ENCODE measurements at regions not wholly inside any gene's neighbourhood (a gene's known extent, or its start where the extent isn't known, plus 50 kb on each side); places are given as distances from the start of the nearest gene placed in this dataset.

GRCh38 chr7:117929237-117929636, 56.0 kb upstream of the CTTNBP2 start:
- DNase-seq (ENCODE audit: low spot score) = no peak

GRCh38 chr7:117931314-117931713, 58.1 kb upstream of the CTTNBP2 start:
- no peak for DNase-seq (ENCODE audit: low spot score)

DNA sequence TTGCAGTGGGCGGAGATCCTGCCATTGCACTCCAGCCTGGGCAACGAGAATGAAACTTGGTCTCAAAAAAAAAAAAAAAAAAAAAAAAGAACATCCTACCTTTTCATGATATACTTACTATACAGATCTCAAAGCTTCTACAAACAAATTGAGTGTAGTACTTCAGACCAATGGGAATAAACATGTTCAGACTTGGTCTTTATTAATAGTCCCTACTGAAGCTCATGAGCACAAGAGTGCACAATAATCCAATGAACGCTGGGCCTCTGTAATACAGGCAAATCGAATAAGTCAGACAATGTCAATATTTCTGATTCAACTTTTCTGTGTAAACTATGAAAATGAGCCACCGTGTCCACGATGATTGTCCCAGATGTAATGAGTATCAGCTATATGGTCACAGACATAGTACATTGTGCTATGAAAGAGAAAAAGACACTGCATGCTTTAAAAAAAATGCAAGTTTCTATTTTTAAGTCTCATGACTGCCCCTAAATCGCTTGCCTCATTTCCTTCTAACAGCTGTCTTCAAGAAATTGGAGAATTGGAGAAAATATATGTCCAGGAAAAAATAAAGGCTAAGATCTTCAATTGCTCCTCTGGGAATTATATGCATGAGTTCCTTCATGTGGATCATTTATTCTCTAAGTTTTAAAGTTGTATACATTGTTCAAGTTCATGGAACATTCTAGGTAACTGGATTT, 64.0 kb upstream of the CTTNBP2 start:
- no peak for DNase-seq (ENCODE audit: low spot score)

GRCh38 chr7:117937753-117938483, 64.7 kb upstream of the CTTNBP2 start:
- DNase-seq (ENCODE audit: low spot score) = no peak

DNA sequence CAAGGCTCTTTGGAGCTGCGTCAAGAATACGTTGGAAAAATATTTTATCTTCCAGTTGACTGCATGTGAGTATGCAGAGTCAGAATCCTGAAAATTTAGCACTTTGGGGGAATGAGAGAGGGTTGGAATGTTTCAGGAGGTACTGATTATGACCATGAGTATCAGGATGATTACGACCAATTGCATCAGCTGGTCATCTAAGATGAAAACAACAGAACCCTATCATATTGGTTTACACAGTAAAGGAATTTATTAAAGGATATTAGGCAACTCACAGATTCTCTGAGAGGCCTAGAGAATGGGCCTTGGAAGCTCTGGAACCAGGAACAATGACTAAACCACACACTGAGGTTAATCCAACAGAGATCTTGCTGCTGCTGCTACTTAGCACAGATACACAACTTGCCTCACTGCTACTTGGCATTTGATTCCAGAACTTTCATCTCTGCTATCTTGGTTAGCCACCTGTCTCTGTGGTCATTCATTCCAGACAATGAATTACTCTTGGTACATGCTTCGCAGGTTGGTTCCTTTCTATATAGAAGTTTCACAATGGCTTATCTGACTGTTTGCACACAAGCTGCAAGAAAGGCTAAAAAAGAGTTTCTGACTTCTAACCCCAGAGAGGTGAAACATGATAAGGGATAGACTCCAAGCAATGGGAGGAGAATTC, 68.0 kb upstream of the CTTNBP2 start:
- peak; percentile 28 for DNase-seq (ENCODE audit: low spot score)

GRCh38 chr7:117942780-117943179, 69.5 kb upstream of the CTTNBP2 start:
- DNase-seq (ENCODE audit: low spot score) = no peak

DNA sequence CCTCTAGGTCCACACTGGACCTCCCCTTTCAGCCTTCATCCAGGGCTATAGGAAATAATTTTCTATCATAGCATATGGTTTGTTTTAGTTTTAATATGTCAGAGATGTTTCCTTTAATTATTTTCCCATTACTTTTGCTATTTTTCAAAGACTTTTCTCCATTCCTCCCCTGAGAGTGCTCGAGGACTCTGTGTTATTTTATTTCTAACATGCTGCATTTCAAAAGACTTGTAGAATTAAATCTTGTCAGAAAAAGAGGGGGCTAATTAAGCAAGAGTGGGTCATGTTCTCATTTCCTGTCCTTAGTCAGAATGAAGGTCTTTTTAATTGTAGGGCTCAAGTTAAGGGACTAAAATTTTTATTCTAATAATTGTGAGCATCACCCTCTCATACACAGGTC, 71.6 kb upstream of the CTTNBP2 start:
- DNase-seq (ENCODE audit: low spot score) = no peak

- no peak for DNase-seq (ENCODE audit: low spot score)
Measured at GRCh38 chr7:117946151-117946633, 73.0 kb upstream of the CTTNBP2 start.

GRCh38 chr7:117949232-117949631, 76.0 kb upstream of the CTTNBP2 start:
- DNase-seq (ENCODE audit: low spot score) = no peak

- DNase-seq (ENCODE audit: low spot score) = no peak
Measured at GRCh38 chr7:117950601-117951260, 77.5 kb upstream of the CTTNBP2 start.

- no peak for DNase-seq (ENCODE audit: low spot score)
Measured at GRCh38 chr7:117951285-117951684, 78.0 kb upstream of the CTTNBP2 start.

- DNase-seq (ENCODE audit: low spot score) = no peak
Measured at GRCh38 chr7:117951691-117952280, 78.5 kb upstream of the CTTNBP2 start.

DNA sequence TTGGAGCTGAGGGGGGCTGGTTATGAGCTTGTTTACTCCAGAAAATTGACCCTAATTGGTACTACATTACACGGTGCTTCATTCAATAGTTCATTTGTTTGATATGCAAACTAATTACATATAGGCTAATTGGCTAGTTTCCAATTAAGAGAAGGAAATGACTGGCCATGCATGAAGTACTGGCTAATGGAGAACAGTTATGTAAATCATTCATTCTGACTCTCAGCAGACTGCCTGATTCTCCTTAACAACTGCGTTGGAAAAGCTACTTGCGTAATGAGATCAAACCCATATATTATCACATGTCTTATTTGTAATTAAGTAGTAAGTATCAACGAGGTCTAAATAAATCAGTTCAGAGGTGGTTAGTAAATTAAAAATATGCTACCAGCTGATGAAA, 81.8 kb upstream of the CTTNBP2 start:
- DNase-seq (ENCODE audit: low spot score) = no peak

- DNase-seq (ENCODE audit: low spot score) = no peak
Measured at GRCh38 chr7:117960351-117960750, 87.1 kb upstream of the CTTNBP2 start.

DNA sequence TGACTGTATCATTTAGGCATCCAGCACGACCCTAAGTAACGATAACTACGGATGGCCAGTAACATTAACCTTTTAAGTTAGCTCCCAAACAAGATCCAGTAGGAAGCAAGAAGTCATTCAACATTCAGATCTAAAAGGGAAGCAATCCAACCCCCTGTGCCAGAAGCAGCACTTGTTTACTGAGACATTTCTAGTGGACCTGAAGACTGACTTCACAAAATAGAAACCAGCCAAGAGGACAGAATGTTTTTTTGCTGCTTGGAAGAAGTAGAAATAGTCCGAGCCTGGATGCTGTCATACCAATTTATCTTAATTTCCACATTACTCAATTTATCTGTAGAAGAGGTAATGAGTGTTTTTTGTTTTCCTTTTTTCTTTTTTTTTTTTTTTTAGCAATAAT, 88.0 kb upstream of the CTTNBP2 start:
- no peak for DNase-seq (ENCODE audit: low spot score)

GRCh38 chr7:117962366-117962994, 89.2 kb upstream of the CTTNBP2 start:
- DNase-seq (ENCODE audit: low spot score) = no peak

DNA sequence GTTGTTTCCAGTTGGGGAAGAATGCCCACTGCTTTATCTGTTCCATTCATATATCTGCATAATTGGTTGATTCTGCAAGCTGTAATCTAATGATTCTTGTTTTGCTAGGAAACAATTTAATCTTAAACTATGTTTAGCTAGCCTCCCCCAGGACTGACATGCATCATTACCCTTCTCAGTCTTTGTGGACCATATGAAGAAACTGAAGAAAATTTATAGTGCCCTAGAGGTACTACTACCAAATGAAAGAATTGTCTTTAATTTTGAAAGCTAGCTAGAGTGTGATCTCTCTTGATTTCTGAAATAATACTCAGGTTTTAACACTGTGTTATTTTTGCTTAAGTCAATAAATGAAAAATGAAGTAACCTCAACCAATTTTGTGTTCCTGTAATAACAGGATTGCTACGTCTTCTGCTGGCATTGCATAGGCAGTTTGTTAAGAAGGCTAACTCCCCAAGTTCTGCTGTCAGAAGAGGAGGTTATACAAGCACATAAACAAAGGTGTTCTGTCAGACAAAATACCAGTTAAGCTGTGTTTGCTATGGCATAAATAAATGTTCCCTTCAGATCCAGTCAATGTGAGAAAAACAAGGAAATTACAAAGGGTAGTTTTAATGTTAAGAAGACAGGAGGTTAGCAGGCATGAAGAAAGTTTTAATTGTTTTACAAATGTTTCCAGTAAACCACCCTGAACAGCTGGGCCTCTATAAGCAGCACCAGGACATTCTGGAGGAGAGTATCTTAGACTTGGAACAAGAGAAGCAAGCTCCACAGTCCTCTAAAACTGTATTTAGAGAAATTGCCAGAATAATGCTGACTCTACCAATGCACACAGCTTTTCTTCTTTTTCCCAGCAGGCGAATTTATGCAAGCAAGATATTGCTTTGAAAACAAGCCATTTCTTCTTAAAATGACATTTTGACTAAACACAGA, 90.3 kb upstream of the CTTNBP2 start:
- DNase-seq (ENCODE audit: low spot score) = no peak

- DNase-seq (ENCODE audit: low spot score) = no peak
Measured at GRCh38 chr7:117970801-117971200, 97.6 kb upstream of the CTTNBP2 start.

DNA sequence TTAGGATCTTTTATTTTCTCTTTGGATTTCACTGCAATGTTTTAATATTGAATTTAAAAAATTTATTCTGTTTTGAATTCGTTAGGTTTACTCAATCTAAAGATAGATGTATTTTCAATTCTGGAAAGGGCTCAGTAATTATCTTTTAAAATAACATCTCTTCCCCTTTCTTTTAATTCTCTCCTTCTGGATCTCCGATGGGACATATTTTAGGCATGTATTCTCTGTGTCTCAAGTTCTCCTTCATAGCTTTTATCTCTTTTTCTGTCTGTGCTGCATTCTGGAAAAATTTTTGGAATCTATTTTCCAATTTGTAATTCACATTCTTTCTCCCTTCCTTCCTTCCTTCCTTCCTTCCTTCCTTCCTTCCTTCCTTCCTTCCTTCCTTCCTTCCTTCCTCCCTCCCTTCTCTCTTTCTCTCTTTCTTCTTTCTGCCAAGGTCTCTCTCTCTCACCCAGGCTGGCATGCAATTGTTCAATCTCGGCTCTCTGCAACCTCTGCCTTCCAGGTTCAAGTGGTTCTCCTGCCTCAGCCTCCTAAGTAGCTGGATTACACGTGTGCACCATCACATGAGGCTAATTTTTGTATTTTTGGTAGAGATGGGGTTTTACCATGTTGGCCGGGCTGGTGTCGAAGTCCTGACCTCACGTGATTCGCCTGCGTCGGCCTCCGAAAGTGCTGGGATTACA, 98.5 kb upstream of the CTTNBP2 start:
- no peak for DNase-seq (ENCODE audit: low spot score)

DNA sequence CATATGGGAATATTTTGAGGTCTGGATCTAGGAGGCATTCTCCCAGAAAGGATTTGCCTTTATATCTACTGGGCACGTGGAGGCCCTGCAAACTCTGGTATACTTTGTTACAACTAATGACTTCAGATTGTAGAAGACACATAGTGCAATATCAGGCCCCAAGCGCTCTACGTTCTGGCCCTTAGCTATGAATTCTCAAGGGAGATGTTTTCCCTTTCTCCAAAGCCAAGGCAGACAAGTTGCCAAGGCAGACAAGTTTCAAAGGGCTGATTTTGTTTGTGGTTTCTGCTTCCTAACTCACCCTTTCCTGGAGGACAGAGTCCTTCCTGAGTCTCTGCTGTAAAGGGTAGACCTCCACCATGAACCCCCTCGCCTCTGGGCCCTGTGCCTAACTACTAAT, 99.4 kb upstream of the CTTNBP2 start:
- DNase-seq (ENCODE audit: low spot score) = no peak

Data from SW480 (cell line).